ENCODE measurements at regions not wholly inside any gene's neighbourhood (a gene's known extent, or its start where the extent isn't known, plus 50 kb on each side); places are given as distances from the start of the nearest gene placed in this dataset.

DNA sequence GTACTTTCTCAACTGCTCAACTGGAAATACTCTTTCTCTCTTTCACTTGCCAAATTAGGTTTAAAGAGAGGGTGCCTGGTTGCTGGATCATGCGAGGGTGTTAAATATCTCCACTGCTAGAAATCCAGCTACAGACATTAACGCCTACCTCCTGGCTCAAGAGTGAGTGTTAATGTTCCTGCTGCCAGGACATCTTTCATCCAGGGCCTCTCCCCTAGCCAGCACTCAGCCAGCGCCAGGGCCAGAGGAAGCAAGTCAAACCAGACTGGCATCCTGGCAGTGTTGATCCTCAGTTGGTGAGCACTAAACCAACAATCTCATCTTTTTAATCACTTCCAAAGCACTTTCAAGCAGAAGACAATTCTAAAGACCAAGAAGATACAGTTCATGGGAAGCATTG, 92.9 kb upstream of the BARHL2 start:
- Mint-ChIP-seq H3K4me1 (ENCODE audit: low read depth) (no peaks in the 10 kb centered on the region), H3K27ac (no peak overlapping the region), H3K9me3 (no peaks in the 10 kb centered on the region), H3K4me3 (no peak overlapping the region), H3K36me3 (ENCODE audit: low read depth) (no peaks in the 10 kb centered on the region), H3K27me3 (peaks cover 50% of the 10 kb centered on the region)

DNA sequence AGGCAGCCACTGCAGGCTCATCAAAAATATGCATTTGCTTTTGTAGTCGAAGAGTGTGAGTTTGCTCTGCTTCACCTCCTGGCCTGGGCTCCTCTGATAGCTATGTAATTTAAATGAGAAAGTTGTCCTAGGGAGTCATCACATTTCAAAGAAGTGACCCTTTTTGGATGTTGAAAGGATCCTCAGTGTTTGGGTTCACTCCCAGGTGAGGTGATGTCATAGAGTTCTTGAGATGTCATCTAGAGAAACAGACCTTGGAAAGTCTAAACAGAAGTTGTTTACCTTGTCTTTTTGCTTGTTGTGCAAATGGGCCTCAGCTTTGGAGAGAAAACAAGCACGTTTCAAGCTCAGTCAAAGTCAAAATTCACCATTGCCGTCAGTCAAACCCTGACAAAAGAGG, 92.0 kb upstream of the BARHL2 start:
- H3K4me3 Mint-ChIP-seq = no peak overlapping the region

DNA sequence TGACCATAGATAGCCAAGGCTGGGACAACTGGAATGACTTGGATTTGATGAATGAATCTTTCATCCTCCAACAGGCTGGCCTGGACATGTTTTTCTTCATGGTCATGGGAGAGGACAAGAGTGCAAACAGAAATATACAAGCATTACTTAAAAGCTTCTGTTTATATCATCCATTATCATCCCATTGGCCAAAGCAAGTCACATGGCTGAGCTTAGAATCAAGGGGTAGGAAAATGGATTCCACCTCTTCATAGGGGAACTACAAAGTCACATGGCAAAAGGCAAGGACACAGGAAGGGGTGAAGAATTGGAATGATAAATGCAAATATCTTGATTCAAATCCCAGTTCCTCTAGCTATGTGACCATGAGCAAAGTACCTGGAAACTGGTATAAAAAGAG, 90.2 kb upstream of the BARHL2 start:
- no peak overlapping the region for H3K27ac Mint-ChIP-seq
- H3K4me3 Mint-ChIP-seq = no peak overlapping the region
- H3K36me3 Mint-ChIP-seq (ENCODE audit: low read depth) = no peaks in the 10 kb centered on the region
- H3K4me1 Mint-ChIP-seq (ENCODE audit: low read depth) = no peaks in the 10 kb centered on the region
- H3K27me3 Mint-ChIP-seq = peaks cover 43% of the 10 kb centered on the region
- no peaks in the 10 kb centered on the region for H3K9me3 Mint-ChIP-seq

More for the DNA sequence above, 92.0 kb upstream of the BARHL2 start:
- H3K9me3 Mint-ChIP-seq = no peaks in the 10 kb centered on the region
- no peaks in the 10 kb centered on the region for H3K36me3 Mint-ChIP-seq (ENCODE audit: low read depth)
- peaks cover 45% of the 10 kb centered on the region for H3K27me3 Mint-ChIP-seq
- H3K4me1 Mint-ChIP-seq (ENCODE audit: low read depth) = no peaks in the 10 kb centered on the region
- H3K27ac Mint-ChIP-seq = no peak overlapping the region

DNA sequence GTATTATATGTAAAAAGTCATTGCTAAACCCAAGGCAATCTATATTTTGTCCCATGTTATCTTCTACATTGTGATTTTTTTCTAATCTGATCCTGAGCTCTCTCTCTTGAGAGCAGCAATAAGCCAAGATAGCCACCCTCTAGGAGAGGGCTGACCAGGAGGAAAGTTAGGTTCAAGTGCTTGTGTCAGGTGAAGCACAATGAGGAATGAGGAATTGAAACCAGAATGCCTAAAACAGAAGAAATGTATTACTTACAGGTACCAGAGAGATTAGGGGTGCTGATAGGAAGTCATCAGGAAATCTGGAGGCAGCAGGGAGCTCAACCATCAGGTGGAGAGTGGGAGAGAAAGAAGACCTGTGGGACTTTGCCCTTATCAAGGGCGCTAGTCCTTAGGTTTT, 85.5 kb upstream of the BARHL2 start:
- H3K4me3 Mint-ChIP-seq = no peak overlapping the region
- H3K27ac Mint-ChIP-seq = no peak overlapping the region
- no peaks in the 10 kb centered on the region for H3K4me1 Mint-ChIP-seq (ENCODE audit: low read depth)
- no peaks in the 10 kb centered on the region for H3K36me3 Mint-ChIP-seq (ENCODE audit: low read depth)
- peaks cover 42% of the 10 kb centered on the region for H3K27me3 Mint-ChIP-seq
- H3K9me3 Mint-ChIP-seq = no peaks in the 10 kb centered on the region

DNA sequence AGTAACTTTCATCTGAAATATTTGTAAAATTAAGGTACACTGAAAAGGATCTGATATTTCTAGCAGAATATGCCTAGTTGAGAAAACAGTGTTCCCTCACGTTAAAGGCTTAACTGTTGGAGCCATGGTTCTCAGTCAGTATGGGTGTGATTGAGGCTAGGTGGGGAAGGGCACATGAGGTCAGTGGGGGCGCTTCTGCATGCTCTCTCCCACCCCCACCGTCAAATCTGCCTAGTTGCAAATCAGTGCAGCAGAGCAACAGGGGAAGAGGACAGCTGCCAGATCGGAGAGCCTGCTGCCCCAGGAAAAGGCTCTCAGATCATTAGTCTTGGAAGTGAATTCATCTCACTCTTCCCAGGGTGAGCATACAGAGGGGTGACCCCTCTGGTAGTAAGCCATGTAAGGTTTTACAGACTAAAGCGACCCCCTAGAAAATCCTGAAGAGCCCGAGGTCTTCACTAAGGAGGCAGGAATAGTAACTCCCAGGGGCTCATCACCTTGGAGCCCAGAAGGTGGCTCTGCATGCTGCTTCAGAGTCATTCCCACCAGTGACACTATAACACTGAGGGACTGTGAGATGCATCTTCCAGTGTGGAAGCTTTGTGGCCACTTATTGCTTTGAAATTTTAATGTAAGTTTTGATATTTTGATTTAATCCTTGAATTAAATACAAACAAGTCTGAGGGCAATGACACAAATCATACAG, 83.1 kb upstream of the BARHL2 start:
- H3K27me3 Mint-ChIP-seq = peaks cover 36% of the 10 kb centered on the region
- no peaks in the 10 kb centered on the region for H3K4me1 Mint-ChIP-seq (ENCODE audit: low read depth)
- H3K36me3 Mint-ChIP-seq (ENCODE audit: low read depth) = no peaks in the 10 kb centered on the region
- H3K27ac Mint-ChIP-seq = no peak overlapping the region
- H3K4me3 Mint-ChIP-seq = no peak overlapping the region
- H3K9me3 Mint-ChIP-seq = no peaks in the 10 kb centered on the region

DNA sequence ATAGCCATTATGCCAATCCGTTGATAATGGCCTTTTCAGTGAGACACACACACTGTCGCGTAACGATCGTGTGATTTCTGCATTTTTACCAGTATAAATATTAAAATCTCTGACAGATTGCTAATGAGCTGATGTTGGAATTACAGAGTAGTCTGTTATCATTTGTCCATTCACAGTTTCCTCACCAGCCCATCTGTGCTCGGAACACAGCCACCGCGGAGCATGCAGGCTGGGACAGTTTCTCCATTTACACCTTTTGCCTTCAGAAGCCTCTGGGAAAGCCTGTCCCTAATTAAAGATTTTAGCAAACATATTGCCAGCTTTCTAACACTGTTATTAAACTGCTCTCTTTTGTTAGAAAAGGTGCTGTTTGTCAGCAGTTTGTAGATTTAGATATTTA, 82.2 kb upstream of the BARHL2 start:
- H3K27me3 Mint-ChIP-seq = peaks cover 38% of the 10 kb centered on the region
- no peaks in the 10 kb centered on the region for H3K4me1 Mint-ChIP-seq (ENCODE audit: low read depth)
- H3K9me3 Mint-ChIP-seq = no peaks in the 10 kb centered on the region
- no peaks in the 10 kb centered on the region for H3K36me3 Mint-ChIP-seq (ENCODE audit: low read depth)
- H3K27ac Mint-ChIP-seq = no peak overlapping the region
- no peak overlapping the region for H3K4me3 Mint-ChIP-seq

DNA sequence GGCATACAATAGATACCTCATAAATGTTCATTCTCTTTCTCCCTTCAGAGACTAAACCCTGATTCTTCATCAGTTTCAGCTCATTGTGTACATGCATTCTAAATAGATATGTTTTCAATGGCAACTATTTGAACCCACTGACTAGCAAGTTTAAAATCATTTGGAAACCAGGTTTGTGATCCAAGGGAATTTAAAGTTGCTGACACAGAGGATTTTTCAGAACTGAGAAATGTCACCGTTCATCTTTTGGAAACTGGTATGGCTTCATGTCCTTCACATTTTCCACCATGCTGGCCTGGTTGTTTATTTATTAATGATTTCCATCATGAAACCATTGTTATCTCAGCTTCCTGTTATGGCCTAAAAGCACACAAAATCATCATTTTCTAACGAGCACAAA, 81.8 kb upstream of the BARHL2 start:
- Mint-ChIP-seq H3K4me1 (ENCODE audit: low read depth) (no peaks in the 10 kb centered on the region), H3K9me3 (no peaks in the 10 kb centered on the region), H3K27me3 (peaks cover 42% of the 10 kb centered on the region), H3K4me3 (no peak overlapping the region), H3K36me3 (ENCODE audit: low read depth) (no peaks in the 10 kb centered on the region), H3K27ac (no peak overlapping the region)

DNA sequence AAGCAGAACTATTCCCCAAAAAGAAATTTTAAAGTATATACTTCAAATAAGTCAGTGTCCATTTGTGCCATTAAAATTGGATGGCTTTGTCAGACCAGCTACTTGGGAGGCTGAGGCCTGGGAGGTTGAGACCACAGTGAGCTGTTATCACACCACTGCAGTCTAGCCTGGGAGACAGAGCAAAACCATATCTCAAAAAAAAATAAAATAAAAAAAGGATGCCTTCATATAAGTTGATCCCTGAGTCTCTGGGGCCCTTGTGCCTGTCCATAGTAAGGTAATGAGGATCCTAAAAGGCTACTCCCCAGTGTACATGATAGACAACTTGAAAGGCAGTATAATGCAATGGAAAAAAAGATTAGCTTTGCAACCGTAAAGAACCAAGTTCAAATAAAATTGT, 81.2 kb upstream of the BARHL2 start:
- no peaks in the 10 kb centered on the region for H3K36me3 Mint-ChIP-seq (ENCODE audit: low read depth)
- H3K4me1 Mint-ChIP-seq (ENCODE audit: low read depth) = no peaks in the 10 kb centered on the region
- H3K27me3 Mint-ChIP-seq = peaks cover 40% of the 10 kb centered on the region
- H3K9me3 Mint-ChIP-seq = no peaks in the 10 kb centered on the region
- H3K27ac Mint-ChIP-seq = no peak overlapping the region
- no peak overlapping the region for H3K4me3 Mint-ChIP-seq

DNA sequence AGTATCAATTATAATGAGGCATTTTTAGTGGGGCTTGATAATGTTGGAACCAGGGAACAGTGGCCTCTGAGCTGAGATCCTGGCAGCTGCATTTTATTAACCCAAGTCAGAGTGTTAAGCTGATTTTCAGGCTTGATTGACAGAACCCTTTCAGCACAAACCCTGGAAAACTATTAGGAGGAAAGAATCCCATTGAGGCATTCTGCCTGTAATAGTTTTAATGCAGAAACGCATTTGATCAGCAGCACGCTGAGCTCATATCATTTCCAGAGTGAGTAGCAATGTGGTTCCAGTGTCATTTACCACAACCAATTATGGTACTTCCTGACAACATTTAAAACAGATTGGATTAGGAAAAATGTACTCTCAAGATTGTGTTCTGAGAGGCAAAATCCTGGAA, 78.3 kb upstream of the BARHL2 start:
- Mint-ChIP-seq H3K27ac (no peak overlapping the region), H3K9me3 (no peaks in the 10 kb centered on the region), H3K4me1 (ENCODE audit: low read depth) (no peaks in the 10 kb centered on the region), H3K4me3 (no peak overlapping the region), H3K27me3 (peaks cover 24% of the 10 kb centered on the region), H3K36me3 (ENCODE audit: low read depth) (no peaks in the 10 kb centered on the region)

DNA sequence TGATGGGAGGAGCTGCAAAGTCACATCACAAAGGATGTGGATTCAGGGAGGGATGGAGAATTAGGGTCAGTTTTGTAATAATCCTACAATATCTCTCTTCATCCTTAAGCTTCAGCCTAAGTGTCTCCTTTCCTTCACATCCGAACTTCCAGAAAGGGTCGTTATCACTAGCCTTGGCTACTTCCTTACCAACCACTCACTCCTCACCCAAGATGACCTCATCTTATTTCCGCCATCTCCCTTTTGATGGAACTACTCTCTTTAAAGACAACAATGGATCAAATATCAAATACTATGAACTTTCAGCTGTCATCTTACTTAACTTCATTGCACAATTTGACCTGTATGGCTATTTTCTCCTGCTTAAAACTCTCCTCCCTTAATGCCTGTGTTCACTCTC, 69.6 kb upstream of the BARHL2 start:
- Mint-ChIP-seq H3K4me1 (ENCODE audit: low read depth) (no peaks in the 10 kb centered on the region), H3K4me3 (no peak overlapping the region), H3K27me3 (peaks cover 17% of the 10 kb centered on the region), H3K36me3 (ENCODE audit: low read depth) (no peaks in the 10 kb centered on the region), H3K9me3 (no peaks in the 10 kb centered on the region), H3K27ac (no peak overlapping the region)

DNA sequence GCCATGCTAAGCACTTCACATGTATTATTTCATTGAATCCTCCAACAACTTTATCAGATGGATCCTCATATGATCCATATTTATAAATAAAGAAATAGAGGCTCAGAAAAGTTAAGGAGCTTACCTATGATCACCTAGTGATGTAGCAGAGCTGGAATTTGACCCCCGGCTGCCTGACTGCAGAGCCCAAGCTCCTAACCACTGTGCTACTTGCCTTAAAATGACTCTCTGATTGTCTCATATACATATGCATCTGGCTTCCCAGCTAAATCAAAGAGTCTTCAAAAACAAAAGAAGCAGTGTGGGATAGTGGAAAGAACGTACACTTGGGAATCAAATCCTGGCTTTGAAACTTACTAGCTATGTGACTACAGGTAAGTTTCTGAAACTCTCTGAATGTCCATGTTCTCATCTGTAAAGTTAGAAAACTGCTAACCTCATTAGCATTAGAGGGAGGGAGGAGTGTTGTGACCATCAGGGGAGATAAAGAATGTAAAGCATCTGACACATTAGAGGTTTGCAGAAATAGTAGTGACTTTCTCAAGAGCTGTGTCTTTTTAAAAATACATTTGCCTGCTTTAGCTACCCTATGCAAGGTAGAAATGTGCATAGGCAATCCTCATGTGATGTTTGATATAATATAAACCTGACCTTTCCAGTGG, 67.2 kb upstream of the BARHL2 start:
- H3K27me3 Mint-ChIP-seq = peaks cover 22% of the 10 kb centered on the region
- no peaks in the 10 kb centered on the region for H3K9me3 Mint-ChIP-seq
- no peaks in the 10 kb centered on the region for H3K36me3 Mint-ChIP-seq (ENCODE audit: low read depth)
- H3K27ac Mint-ChIP-seq = no peak overlapping the region
- no peak overlapping the region for H3K4me3 Mint-ChIP-seq
- no peaks in the 10 kb centered on the region for H3K4me1 Mint-ChIP-seq (ENCODE audit: low read depth)

DNA sequence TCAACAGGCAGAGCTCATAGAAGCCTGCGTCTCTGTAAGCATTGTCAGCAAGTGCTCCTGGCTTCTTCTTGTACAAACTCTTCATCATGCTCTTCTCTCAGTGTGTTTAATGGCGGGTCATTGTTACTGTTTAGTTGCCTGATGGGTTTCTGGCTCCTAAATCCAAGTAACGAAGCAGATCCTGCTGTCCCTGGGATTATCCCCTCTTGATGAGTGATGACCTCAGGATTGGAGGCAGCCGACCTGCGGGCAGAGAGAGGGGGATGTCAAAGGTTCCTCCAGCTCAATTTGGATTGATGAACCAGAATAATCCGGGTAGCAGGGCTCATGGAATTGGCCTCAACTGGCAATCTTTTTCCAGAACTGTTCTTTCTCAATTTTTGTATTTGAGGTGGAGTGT, 66.1 kb upstream of the BARHL2 start:
- H3K4me3 Mint-ChIP-seq = no peak overlapping the region
- peaks cover 18% of the 10 kb centered on the region for H3K27me3 Mint-ChIP-seq
- no peaks in the 10 kb centered on the region for H3K9me3 Mint-ChIP-seq
- H3K4me1 Mint-ChIP-seq (ENCODE audit: low read depth) = no peaks in the 10 kb centered on the region
- H3K27ac Mint-ChIP-seq = no peak overlapping the region
- H3K36me3 Mint-ChIP-seq (ENCODE audit: low read depth) = no peaks in the 10 kb centered on the region

DNA sequence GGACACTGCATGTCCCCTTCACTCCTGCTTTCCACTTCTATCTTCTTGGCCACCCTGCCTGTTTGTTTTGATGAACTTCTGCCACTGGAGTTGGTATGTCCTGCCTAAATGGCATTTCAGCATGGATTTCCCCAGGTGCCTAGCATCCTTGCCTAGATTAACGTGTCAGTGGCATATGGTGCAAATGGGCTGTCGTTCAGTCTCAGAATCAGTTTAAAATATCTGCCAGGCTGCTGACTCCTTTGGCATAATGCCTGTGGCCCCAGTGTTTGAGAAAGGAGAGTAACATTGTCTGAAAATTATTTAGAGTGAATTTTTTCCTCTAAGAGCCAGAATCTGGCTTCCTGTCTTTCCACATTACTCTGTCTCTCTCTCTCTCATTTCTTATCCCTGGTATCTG, 64.9 kb upstream of the BARHL2 start:
- Mint-ChIP-seq H3K27me3 (peaks cover 20% of the 10 kb centered on the region), H3K9me3 (no peaks in the 10 kb centered on the region), H3K4me1 (ENCODE audit: low read depth) (no peaks in the 10 kb centered on the region), H3K36me3 (ENCODE audit: low read depth) (no peaks in the 10 kb centered on the region), H3K27ac (no peak overlapping the region), H3K4me3 (no peak overlapping the region)

DNA sequence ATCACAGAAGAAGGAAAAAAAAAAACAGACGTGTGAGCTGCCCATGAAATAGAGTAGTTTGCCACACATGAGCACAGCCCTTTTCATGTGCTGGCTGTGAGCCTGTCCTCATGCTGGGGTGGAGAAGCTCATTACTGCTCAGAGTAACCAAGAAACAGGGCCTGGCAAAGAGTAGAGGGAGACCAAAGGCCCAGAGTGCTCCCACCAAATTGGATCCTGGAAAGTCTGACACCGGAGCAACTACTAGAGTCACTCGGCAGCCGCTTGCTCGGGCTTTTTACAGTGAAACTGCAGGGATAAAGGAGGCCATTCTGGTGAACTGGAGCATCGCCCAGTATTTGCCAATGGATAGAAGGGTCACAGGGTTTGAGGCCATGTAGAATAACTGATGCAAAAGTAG, 64.4 kb upstream of the BARHL2 start:
- Mint-ChIP-seq H3K4me1 (ENCODE audit: low read depth) (no peaks in the 10 kb centered on the region), H3K36me3 (ENCODE audit: low read depth) (no peaks in the 10 kb centered on the region), H3K4me3 (no peak overlapping the region), H3K9me3 (no peaks in the 10 kb centered on the region), H3K27ac (no peak overlapping the region), H3K27me3 (peaks cover 23% of the 10 kb centered on the region)

DNA sequence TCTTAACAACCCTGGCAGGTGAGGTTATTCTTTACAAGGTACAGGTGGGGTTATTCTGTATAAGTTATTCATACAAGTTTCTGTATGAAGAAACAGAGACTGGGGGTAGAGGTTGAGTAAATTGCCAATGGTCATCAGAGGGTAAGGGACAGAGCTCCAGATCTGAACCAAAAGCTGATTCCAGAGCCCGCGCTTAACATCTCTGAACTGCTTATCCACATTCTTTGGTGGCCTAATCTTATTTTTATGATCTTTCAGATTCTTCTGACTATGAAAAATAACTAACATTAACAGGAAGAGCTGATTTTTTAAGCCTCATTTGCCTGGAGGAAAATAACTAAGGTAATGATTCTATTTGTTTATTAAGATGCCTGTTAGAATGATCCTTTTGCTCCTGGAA, 63.9 kb upstream of the BARHL2 start:
- no peaks in the 10 kb centered on the region for H3K4me1 Mint-ChIP-seq (ENCODE audit: low read depth)
- no peak overlapping the region for H3K4me3 Mint-ChIP-seq
- no peaks in the 10 kb centered on the region for H3K36me3 Mint-ChIP-seq (ENCODE audit: low read depth)
- H3K27me3 Mint-ChIP-seq = peaks cover 23% of the 10 kb centered on the region
- H3K9me3 Mint-ChIP-seq = no peaks in the 10 kb centered on the region
- no peak overlapping the region for H3K27ac Mint-ChIP-seq

DNA sequence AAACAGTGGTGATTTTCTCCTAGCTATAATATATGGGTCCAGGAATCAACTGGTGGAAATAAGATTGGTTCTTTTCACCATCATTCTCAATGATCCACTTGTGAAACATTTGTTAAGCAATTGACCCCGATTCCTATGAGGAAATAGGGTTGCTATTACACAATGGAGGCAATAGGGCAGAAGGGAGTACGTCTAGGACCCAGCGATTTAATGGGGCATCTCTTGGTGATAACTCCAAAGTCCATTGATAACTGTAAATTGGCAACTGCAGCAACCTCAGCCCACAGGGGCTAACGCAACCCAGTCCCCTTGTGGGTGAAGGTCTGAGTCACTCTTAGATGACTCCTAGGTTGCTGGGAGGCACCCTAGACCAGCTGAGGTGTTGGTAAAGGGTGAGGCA, 62.5 kb upstream of the BARHL2 start:
- H3K27me3 Mint-ChIP-seq = peaks cover 18% of the 10 kb centered on the region
- no peaks in the 10 kb centered on the region for H3K36me3 Mint-ChIP-seq (ENCODE audit: low read depth)
- H3K27ac Mint-ChIP-seq = no peak overlapping the region
- no peaks in the 10 kb centered on the region for H3K9me3 Mint-ChIP-seq
- no peak overlapping the region for H3K4me3 Mint-ChIP-seq
- no peaks in the 10 kb centered on the region for H3K4me1 Mint-ChIP-seq (ENCODE audit: low read depth)
